ENCODE measurements at regions not wholly inside any gene's neighbourhood (a gene's known extent, or its start where the extent isn't known, plus 50 kb on each side); places are given as distances from the start of the nearest gene placed in this dataset.

GRCh38 chr10:76729346-76729745 lies 908.3 kb downstream of the KCNMA1 start:
- no peaks in the 10 kb centered on the region for H3K79me1 ChIP-seq (ENCODE audit: low read depth in 1 of 2, low read length in 2 of 2)
- H3K4me1 ChIP-seq (ENCODE audit: control insufficient read depth, insufficient read depth, low read length), result no peaks in the 10 kb centered on the region
- dilution Hi-C loops (cut with HindIII; ENCODE audit: low sequenced_read_pairs, unreplicated experiment), result no loop called here
- no peak overlapping the region for H4K91ac ChIP-seq (ENCODE audit: insufficient read depth, low read depth, low read length)
- no peak overlapping the region for H3K4me3 ChIP-seq (ENCODE audit: insufficient read depth, low read depth, low read length)
- in situ Hi-C loops (cut with MboI; ENCODE audit: low sequenced_read_pairs), result no loop called here
- ChIA-PET POLR2A (ENCODE audit: unreplicated experiment) (no interaction called here), CTCF (no interaction called here)
- H4K8ac ChIP-seq (ENCODE audit: low read depth in 2 of 2, low read length in 2 of 2), result no peak overlapping the region
- H2BK15ac ChIP-seq (ENCODE audit: low read depth, low read length), result no peak overlapping the region
- H2AK5ac ChIP-seq (ENCODE audit: low read depth, low read length), result no peak overlapping the region
- H4K5ac ChIP-seq (ENCODE audit: low read depth, low read length), result no peak overlapping the region
- DNase-seq (no peak), ATAC-seq (ENCODE audit: low read depth) (no peak)
- H3K9me1 ChIP-seq (ENCODE audit: insufficient read depth, low read length), result no peaks in the 10 kb centered on the region
- no peak overlapping the region for H3K14ac ChIP-seq (replicated peaks; ENCODE audit: low read depth, low read length)
- peaks cover 3% of the 10 kb centered on the region for H3K27me3 ChIP-seq (ENCODE audit: control insufficient read depth, insufficient read depth, low read length)
- no peaks in the 10 kb centered on the region for H4K20me1 ChIP-seq (ENCODE audit: insufficient read depth, low read length)
- no peak overlapping the region for H3K27ac ChIP-seq (ENCODE audit: insufficient read depth, low read length)
- no peak overlapping the region for H3K9ac ChIP-seq (ENCODE audit: low read depth, low read length)
- H3K56ac ChIP-seq (ENCODE audit: extremely low read depth, insufficient read depth, low read length), result no peak overlapping the region
- H2AFZ ChIP-seq (replicated peaks; ENCODE audit: low read length, poor library complexity), result no peak overlapping the region
- intact Hi-C loops (cut with micrococcal nuclease), result no loop called here
- H3K36me3 ChIP-seq (ENCODE audit: control insufficient read depth, insufficient read depth, low read length), result no peaks in the 10 kb centered on the region
- H3K9me3 ChIP-seq (ENCODE audit: control insufficient read depth, insufficient read depth, low read length), result no peaks in the 10 kb centered on the region
- BruUV-seq (replicated peaks), result no TSS peak
- no peak overlapping the region for H3K4ac ChIP-seq (ENCODE audit: low read depth, low read length)
- no peak overlapping the region for H2AK9ac ChIP-seq (replicated peaks; ENCODE audit: low read depth, low read length, poor library complexity)
- no peak overlapping the region for H2BK5ac ChIP-seq (ENCODE audit: low read depth, low read length, poor library complexity, severe bottlenecking)
- H2BK20ac ChIP-seq (ENCODE audit: low read depth, low read length), result no peak overlapping the region
- no peak overlapping the region for H3K18ac ChIP-seq (ENCODE audit: low read depth, low read length)
- TF ChIP-seq FOS (IDR thresholded peaks at IDR 0.05; ENCODE audit: low read depth, low read length), result no peak
- TF ChIP-seq ELK1 (IDR thresholded peaks at IDR 0.05; ENCODE audit: borderline replicate concordance, low read depth, low read length), result no peak
- no peak for TF ChIP-seq MXI1 (IDR thresholded peaks at IDR 0.05; ENCODE audit: borderline replicate concordance, low read depth, low read length)
- no peak for TF ChIP-seq MAFK (IDR thresholded peaks at IDR 0.05; ENCODE audit: low read depth, low read length)
- TF ChIP-seq CHD1 (IDR thresholded peaks at IDR 0.05; ENCODE audit: low read depth, low read length), result no peak
- no peak for TF ChIP-seq RCOR1 (IDR thresholded peaks at IDR 0.05; ENCODE audit: insufficient replicate concordance, low read length)
- TF ChIP-seq MAZ (IDR thresholded peaks at IDR 0.05; ENCODE audit: borderline replicate concordance, low read depth, low read length), result no peak
- no peak for TF ChIP-seq USF2 (IDR thresholded peaks at IDR 0.05; ENCODE audit: low read depth, low read length)
- TF ChIP-seq POLR2A (IDR thresholded peaks at IDR 0.05; ENCODE audit: low read depth, low read length), result no peak
- no peak for TF ChIP-seq CEBPB (IDR thresholded peaks at IDR 0.05; ENCODE audit: low read depth, low read length)
- TF ChIP-seq RAD21 (IDR thresholded peaks at IDR 0.05; ENCODE audit: low read length), result no peak
- TF ChIP-seq CTCF (conservative IDR thresholded peaks at IDR 0.05; ENCODE audit: low read depth, low read length), result no peak
- no peak for TF ChIP-seq NFE2L2 (IDR thresholded peaks at IDR 0.05; ENCODE audit: low read depth, low read length)
- no peak for TF ChIP-seq SMC3 (IDR thresholded peaks at IDR 0.05; ENCODE audit: low read depth, low read length)
- no peak for TF ChIP-seq RFX5 (IDR thresholded peaks at IDR 0.05; ENCODE audit: low read depth, low read length)
- no peak for TF ChIP-seq BHLHE40 (IDR thresholded peaks at IDR 0.05; ENCODE audit: low read depth, low read length)
- no peak overlapping the region for H3K23ac ChIP-seq (ENCODE audit: low read depth, low read length)
- no peak overlapping the region for H2BK120ac ChIP-seq (ENCODE audit: low read depth, low read length)
- no peak overlapping the region for H3K4me2 ChIP-seq (ENCODE audit: low read depth, low read length)
